ENCODE measurements at regions not wholly inside any gene's neighbourhood (a gene's known extent, or its start where the extent isn't known, plus 50 kb on each side); places are given as distances from the start of the nearest gene placed in this dataset.

DNA sequence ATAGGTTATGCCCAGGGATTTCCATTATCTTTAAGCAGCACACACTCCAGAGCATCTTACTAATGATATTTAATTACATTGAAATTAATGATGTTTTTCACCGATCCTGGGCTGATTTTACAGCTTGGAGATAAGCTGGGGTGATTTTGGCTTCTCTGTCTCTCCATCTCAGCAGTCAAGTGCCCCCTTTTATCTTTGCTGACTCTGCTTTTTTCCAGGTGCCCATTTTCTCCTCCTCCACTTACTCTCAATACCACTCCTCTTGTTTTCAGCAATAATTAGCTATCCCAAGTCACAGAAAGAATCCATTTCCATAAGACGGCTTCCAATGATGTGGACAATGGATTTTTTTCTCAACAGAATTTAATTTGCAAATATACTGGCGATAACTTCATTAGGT, 266.7 kb downstream of the GBA3 start:
- Histone ChIP-seq H3K4me1 (ENCODE audit: control insufficient read depth, extremely low read depth, insufficient read depth, low read length) (no peaks in the 10 kb centered on the region), H3K9me3 (ENCODE audit: control insufficient read depth, insufficient read depth, low read depth, low read length) (no peaks in the 10 kb centered on the region), H3K9ac (ENCODE audit: insufficient read depth, low read length) (no peak overlapping the region), H3K36me3 (ENCODE audit: control insufficient read depth, insufficient read depth, low read length) (no peaks in the 10 kb centered on the region), H3K4me2 (ENCODE audit: extremely low read depth, insufficient read depth, low read length) (no peak overlapping the region), H3K79me2 (ENCODE audit: control insufficient read depth, insufficient read depth, low read length) (no peaks in the 10 kb centered on the region), H4K20me1 (ENCODE audit: control insufficient read depth, extremely low read depth, insufficient read depth, low read length) (no peaks in the 10 kb centered on the region), H3K4me3 (replicated peaks in 1 of 4; ENCODE audit: control extremely low read depth in 1 of 4, insufficient read depth in 1 of 4, low read depth in 3 of 4, low read length in 4 of 4) (no peak overlapping the region), H2AFZ (ENCODE audit: low read length) (no peak overlapping the region), H3K27me3 (ENCODE audit: control insufficient read depth, insufficient read depth, low read length) (no peaks in the 10 kb centered on the region), H3K27ac (ENCODE audit: insufficient read depth, low read length) (no peak overlapping the region)
- DNase-seq (ENCODE audit: low read depth in 2 of 2), result no peak
- TF ChIP-seq EZH2 (IDR thresholded peaks at IDR 0.05; ENCODE audit: low read length, missing control alignments), result no peak
- TF ChIP-seq, protein P1, sequence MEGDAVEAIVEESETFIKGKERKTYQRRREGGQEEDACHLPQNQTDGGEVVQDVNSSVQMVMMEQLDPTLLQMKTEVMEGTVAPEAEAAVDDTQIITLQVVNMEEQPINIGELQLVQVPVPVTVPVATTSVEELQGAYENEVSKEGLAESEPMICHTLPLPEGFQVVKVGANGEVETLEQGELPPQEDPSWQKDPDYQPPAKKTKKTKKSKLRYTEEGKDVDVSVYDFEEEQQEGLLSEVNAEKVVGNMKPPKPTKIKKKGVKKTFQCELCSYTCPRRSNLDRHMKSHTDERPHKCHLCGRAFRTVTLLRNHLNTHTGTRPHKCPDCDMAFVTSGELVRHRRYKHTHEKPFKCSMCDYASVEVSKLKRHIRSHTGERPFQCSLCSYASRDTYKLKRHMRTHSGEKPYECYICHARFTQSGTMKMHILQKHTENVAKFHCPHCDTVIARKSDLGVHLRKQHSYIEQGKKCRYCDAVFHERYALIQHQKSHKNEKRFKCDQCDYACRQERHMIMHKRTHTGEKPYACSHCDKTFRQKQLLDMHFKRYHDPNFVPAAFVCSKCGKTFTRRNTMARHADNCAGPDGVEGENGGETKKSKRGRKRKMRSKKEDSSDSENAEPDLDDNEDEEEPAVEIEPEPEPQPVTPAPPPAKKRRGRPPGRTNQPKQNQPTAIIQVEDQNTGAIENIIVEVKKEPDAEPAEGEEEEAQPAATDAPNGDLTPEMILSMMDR (conservative IDR thresholded peaks at IDR 0.05 in 1 of 2, IDR thresholded peaks at IDR 0.05 in 1 of 2; ENCODE audit: low read depth in 1 of 2, low read length in 2 of 2), result no peak

DNA sequence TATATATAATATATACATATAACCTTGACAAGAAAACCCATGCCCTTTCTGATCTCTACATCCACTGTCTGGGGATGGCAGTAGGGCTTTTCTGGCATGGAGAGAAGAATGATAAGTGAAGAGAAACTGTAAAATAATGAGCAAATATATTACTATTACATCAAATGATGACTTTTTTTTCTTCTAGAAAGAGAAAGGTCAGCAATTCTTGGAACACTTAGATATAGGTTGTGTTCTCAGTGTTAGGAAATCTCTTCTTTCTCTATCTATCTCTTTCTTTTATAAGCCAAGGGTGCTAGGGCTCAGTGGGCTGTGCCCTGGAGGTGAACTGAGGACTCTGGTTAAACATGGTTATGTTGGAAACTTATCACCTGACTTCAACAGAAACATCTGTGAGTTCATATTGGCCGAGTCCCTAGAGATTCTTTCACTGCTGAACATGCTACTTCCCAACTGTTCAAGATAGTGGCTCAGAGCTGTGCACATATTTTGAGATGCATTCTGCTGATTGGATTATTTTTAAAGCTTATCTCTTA, 265.1 kb downstream of the GBA3 start:
- Histone ChIP-seq H3K27ac (ENCODE audit: insufficient read depth, low read length) (no peak overlapping the region), H3K9me3 (ENCODE audit: control insufficient read depth, insufficient read depth, low read depth, low read length) (no peaks in the 10 kb centered on the region), H3K36me3 (ENCODE audit: control insufficient read depth, insufficient read depth, low read length) (no peaks in the 10 kb centered on the region), H2AFZ (ENCODE audit: low read length) (no peak overlapping the region), H4K20me1 (ENCODE audit: control insufficient read depth, extremely low read depth, insufficient read depth, low read length) (no peaks in the 10 kb centered on the region), H3K4me3 (replicated peaks in 1 of 4; ENCODE audit: control extremely low read depth in 1 of 4, insufficient read depth in 1 of 4, low read depth in 3 of 4, low read length in 4 of 4) (no peak overlapping the region), H3K79me2 (ENCODE audit: control insufficient read depth, insufficient read depth, low read length) (no peaks in the 10 kb centered on the region), H3K4me1 (ENCODE audit: control insufficient read depth, extremely low read depth, insufficient read depth, low read length) (no peaks in the 10 kb centered on the region), H3K9ac (ENCODE audit: insufficient read depth, low read length) (no peak overlapping the region), H3K27me3 (ENCODE audit: control insufficient read depth, insufficient read depth, low read length) (no peaks in the 10 kb centered on the region), H3K4me2 (ENCODE audit: extremely low read depth, insufficient read depth, low read length) (no peak overlapping the region)
- DNase-seq (ENCODE audit: low read depth in 2 of 2), result no peak
- TF ChIP-seq, protein P1 (conservative IDR thresholded peaks at IDR 0.05 in 1 of 2, IDR thresholded peaks at IDR 0.05 in 1 of 2; ENCODE audit: low read depth in 1 of 2, low read length in 2 of 2), result no peak
- TF ChIP-seq EZH2 (IDR thresholded peaks at IDR 0.05; ENCODE audit: low read length, missing control alignments), result no peak

DNA sequence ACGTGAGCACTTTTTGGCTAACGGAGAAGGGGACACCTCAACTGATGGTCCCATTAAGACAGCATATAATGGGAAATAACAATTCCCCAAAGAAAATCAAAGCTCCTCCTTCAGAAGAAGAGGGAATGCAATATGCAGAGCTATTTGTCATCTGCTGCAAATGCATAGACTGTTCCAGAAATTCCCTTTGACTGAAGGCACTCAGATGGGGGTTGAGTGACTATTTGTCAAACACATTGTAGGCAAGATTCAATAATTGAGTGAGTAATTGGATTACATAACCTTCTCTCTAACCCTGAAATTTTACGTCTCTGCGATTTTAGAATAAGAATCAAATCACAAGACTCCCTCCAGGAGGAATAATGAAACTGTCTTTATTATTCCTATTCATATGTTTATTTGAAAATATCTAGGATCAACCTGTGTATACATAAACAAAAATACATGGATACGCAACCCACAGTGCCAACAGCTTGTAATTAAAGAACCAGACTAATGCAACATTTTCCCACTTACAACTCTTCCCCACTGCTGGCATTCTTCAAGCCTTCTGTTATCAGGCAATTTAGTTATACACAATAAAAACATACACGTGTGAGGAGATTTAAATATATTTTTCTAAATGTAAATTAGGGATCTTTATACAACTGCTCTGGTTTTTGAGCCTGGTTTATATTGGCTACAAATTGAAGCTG, 256.6 kb downstream of the GBA3 start:
- Histone ChIP-seq H3K9me3 (ENCODE audit: control insufficient read depth, insufficient read depth, low read depth, low read length) (no peaks in the 10 kb centered on the region), H2AFZ (ENCODE audit: low read length) (no peak overlapping the region), H3K79me2 (ENCODE audit: control insufficient read depth, insufficient read depth, low read length) (no peaks in the 10 kb centered on the region), H4K20me1 (ENCODE audit: control insufficient read depth, extremely low read depth, insufficient read depth, low read length) (no peaks in the 10 kb centered on the region), H3K27ac (ENCODE audit: insufficient read depth, low read length) (no peak overlapping the region), H3K27me3 (ENCODE audit: control insufficient read depth, insufficient read depth, low read length) (no peaks in the 10 kb centered on the region), H3K9ac (ENCODE audit: insufficient read depth, low read length) (no peak overlapping the region), H3K4me2 (ENCODE audit: extremely low read depth, insufficient read depth, low read length) (no peak overlapping the region), H3K36me3 (ENCODE audit: control insufficient read depth, insufficient read depth, low read length) (no peaks in the 10 kb centered on the region), H3K4me1 (ENCODE audit: control insufficient read depth, extremely low read depth, insufficient read depth, low read length) (no peaks in the 10 kb centered on the region), H3K4me3 (replicated peaks in 1 of 4; ENCODE audit: control extremely low read depth in 1 of 4, insufficient read depth in 1 of 4, low read depth in 3 of 4, low read length in 4 of 4) (no peak overlapping the region)
- no peak for DNase-seq (ENCODE audit: low read depth in 2 of 2)
- TF ChIP-seq EZH2 (IDR thresholded peaks at IDR 0.05; ENCODE audit: low read length, missing control alignments), result no peak
- TF ChIP-seq, protein P1 (conservative IDR thresholded peaks at IDR 0.05 in 1 of 2, IDR thresholded peaks at IDR 0.05 in 1 of 2; ENCODE audit: low read depth in 1 of 2, low read length in 2 of 2), result no peak

Data from fibroblast of lung (primary cell).